Ovary (tissue), 3 donors: ENCODE measurements at regions not wholly inside any gene's neighbourhood (a gene's known extent, or its start where the extent isn't known, plus 50 kb on each side); places are given as distances from the start of the nearest gene placed in this dataset.

Source experiments
- EP300 ChIP-seq: sonication (generic); formaldehyde crosslinking; IDR thresholded peaks from one replicate; pipeline ENCODE4 v1.6.1; 2017; ENCODE audit warnings: antibody characterized with exemption
- POLR2A ChIP-seq: fragments of 450-650 bp; IDR thresholded peaks from one replicate; pipeline ENCODE4 v1.6.1; 2017; ENCODE audit warnings: antibody characterized with exemption, mild to moderate bottlenecking, moderate library complexity
- TF ChIP-seq, protein P1 (sequence below), 3 donors: fragments of 450-650 bp in 2 of 3; fragments of 200-600 bp in 1 of 3; IDR thresholded peaks; one replicate each; pipeline versions ENCODE4 v1.5.1 to v1.8.0; 2016 to 2022; ENCODE audit warnings: antibody characterized with exemption in 3 of 3, mild to moderate bottlenecking in 1 of 3
- donor health status: DM: no; HTN: no; CAD: no.

DNA sequence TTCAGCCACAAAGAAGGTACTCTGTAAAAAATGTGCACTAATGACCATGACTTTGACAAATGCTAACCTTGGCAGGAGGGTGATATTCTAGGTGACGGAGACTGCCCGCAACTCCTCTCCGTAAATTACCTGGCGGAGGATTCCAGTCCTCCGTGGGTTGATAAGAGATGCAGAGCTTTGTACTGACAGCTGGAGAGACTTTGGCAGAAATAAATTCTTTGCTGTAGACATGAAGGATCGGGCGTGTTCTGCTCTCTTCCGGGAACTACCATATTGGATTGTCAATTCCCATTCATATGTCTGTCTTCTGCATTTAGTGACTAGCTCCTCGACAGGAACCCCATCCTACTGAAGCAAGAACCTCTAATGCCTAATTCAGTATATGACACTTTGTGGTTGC lies 158.3 kb upstream of the KAZN start:
- TF ChIP-seq, protein P1, sequence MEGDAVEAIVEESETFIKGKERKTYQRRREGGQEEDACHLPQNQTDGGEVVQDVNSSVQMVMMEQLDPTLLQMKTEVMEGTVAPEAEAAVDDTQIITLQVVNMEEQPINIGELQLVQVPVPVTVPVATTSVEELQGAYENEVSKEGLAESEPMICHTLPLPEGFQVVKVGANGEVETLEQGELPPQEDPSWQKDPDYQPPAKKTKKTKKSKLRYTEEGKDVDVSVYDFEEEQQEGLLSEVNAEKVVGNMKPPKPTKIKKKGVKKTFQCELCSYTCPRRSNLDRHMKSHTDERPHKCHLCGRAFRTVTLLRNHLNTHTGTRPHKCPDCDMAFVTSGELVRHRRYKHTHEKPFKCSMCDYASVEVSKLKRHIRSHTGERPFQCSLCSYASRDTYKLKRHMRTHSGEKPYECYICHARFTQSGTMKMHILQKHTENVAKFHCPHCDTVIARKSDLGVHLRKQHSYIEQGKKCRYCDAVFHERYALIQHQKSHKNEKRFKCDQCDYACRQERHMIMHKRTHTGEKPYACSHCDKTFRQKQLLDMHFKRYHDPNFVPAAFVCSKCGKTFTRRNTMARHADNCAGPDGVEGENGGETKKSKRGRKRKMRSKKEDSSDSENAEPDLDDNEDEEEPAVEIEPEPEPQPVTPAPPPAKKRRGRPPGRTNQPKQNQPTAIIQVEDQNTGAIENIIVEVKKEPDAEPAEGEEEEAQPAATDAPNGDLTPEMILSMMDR (IDR thresholded peaks at IDR 0.05), result no peak
- TF ChIP-seq POLR2A (no peak), EP300 (no peak)
